Caco-2 (cell line): ENCODE measurements at regions not wholly inside any gene's neighbourhood (a gene's known extent, or its start where the extent isn't known, plus 50 kb on each side); places are given as distances from the start of the nearest gene placed in this dataset.

Experiments used
- BruUV-seq: library from RNA; stranded (reverse); fragments of 400-500 nt; replicated peaks from 2 replicates; lab custom pipeline; 2021; lab: Mats Ljungman, UMichigan
- CTCF ChIA-PET: fragments of 300-600 bp; sonication (Branson Sonifier 250); formaldehyde crosslinking; loops from one replicate; lab custom pipeline; 2022; ENCODE audit warnings: antibody characterized with exemption; lab: Charles Lee
- POLR2A ChIA-PET: fragments of 300-600 bp; sonication (Branson Sonifier 250); formaldehyde crosslinking; loops from one replicate; lab custom pipeline; 2022; ENCODE audit warnings: antibody characterized with exemption; lab: Charles Lee
- DNase-seq, 2 experiments: peaks; one replicate each; pipeline versions ENCODE4 v3.0.0 to v3.0.0-alpha.2; 2020 to 2022
- H3K27me3 ChIP-seq: replicated peaks from 2 replicates; pipeline ENCODE4 v1.6.0; 2011; ENCODE audit warnings: low read length; ENCODE audit not compliant: control insufficient read depth, insufficient read depth
- H3K36me3 ChIP-seq: 2 replicates; pipeline ENCODE4 v1.5.1; 2011; ENCODE audit warnings: low read length; ENCODE audit not compliant: control insufficient read depth, insufficient read depth
- H3K4me1 ChIP-seq: fragments of 250-450 bp; sonication (Bioruptor Pico); 2 replicates; pipeline ENCODE4 v1.5.1; 2020; ENCODE audit warnings: mild to moderate bottlenecking
- H3K4me3 ChIP-seq: 2 replicates; pipeline ENCODE4 v1.5.1; 2011; ENCODE audit warnings: low read depth, mild to moderate bottlenecking, control low read depth, low read length
- H3K9me3 ChIP-seq: fragments of 250-450 bp; sonication (Bioruptor Pico); 2 replicates; pipeline ENCODE4 v1.5.1; 2020; ENCODE audit warnings: mild to moderate bottlenecking, moderate library complexity
- H3K27ac Mint-ChIP-seq: one replicate; pipeline ENCODE4 v1.8.0; 2022; ENCODE audit warnings: mixed read lengths; ENCODE audit not compliant: unreplicated experiment
- H3K27me3 Mint-ChIP-seq: one replicate; pipeline ENCODE4 v1.8.0; 2022; ENCODE audit warnings: mixed read lengths; ENCODE audit not compliant: insufficient read depth, unreplicated experiment
- H3K36me3 Mint-ChIP-seq: one replicate; pipeline ENCODE4 v1.8.0; 2022; ENCODE audit warnings: mild to moderate bottlenecking, mixed read lengths; ENCODE audit not compliant: insufficient read depth, unreplicated experiment
- H3K4me1 Mint-ChIP-seq: one replicate; pipeline ENCODE4 v1.8.0; 2022; ENCODE audit warnings: low read depth, mixed read lengths; ENCODE audit not compliant: unreplicated experiment
- H3K4me3 Mint-ChIP-seq: one replicate; pipeline ENCODE4 v1.8.0; 2022; ENCODE audit warnings: mild to moderate bottlenecking, moderate library complexity, mixed read lengths; ENCODE audit not compliant: unreplicated experiment
- H3K9me3 Mint-ChIP-seq: one replicate; pipeline ENCODE4 v1.8.0; 2022; ENCODE audit warnings: mixed read lengths; ENCODE audit not compliant: unreplicated experiment
- CTCF ChIP-seq, 2 experiments: fragments of 200-600 bp in 1 of 2; IDR thresholded peaks; 1 replicate in 1 of 2; 2 replicates in 1 of 2; pipeline versions ENCODE4 v1.5.1 to v1.8.0; 2011 to 2022; ENCODE audit warnings: antibody characterized with exemption in 1 of 2, control low read depth in 1 of 2, inconsistent platforms in 1 of 2, low read depth in 1 of 2, low read length in 1 of 2, mild to moderate bottlenecking in 1 of 2, moderate library complexity in 1 of 2; ENCODE audit not compliant: insufficient read depth in 1 of 2, severe bottlenecking in 1 of 2, unreplicated experiment in 1 of 2
- intact Hi-C: fragments of 100-400 bp; cut with micrococcal nuclease; formaldehyde crosslinking; loops from one replicate; pipeline ENCODE4 v1.10.0; 2022; ENCODE audit not compliant: unreplicated experiment

- H3K4me3 Mint-ChIP-seq = no peak overlapping the region
- Histone ChIP-seq H3K36me3 (no peaks in the 10 kb centered on the region), H3K27me3 (no peaks in the 10 kb centered on the region), H3K4me1 (no peaks in the 10 kb centered on the region), H3K9me3 (no peaks in the 10 kb centered on the region), H3K4me3 (no peak overlapping the region)
- ChIA-PET CTCF (no interaction called here), POLR2A (no interaction called here)
- no peaks in the 10 kb centered on the region for H3K9me3 Mint-ChIP-seq
- H3K27me3 Mint-ChIP-seq = peaks cover 17% of the 10 kb centered on the region
- H3K4me1 Mint-ChIP-seq = no peaks in the 10 kb centered on the region
- TF ChIP-seq CTCF (IDR thresholded peaks at IDR 0.05; ENCODE audit: insufficient read depth in 1 of 2, low read depth in 1 of 2, low read length in 1 of 2, severe bottlenecking in 1 of 2, unreplicated experiment in 1 of 2) = no peak
- intact Hi-C loops = no loop called here
- no peaks in the 10 kb centered on the region for H3K36me3 Mint-ChIP-seq
- no TSS peak for BruUV-seq
- DNase-seq = no peak
- H3K27ac Mint-ChIP-seq = no peak overlapping the region
Measured at GRCh38 chr2:875687-876615, 74.7 kb upstream of the SNTG2 start.

DNA sequence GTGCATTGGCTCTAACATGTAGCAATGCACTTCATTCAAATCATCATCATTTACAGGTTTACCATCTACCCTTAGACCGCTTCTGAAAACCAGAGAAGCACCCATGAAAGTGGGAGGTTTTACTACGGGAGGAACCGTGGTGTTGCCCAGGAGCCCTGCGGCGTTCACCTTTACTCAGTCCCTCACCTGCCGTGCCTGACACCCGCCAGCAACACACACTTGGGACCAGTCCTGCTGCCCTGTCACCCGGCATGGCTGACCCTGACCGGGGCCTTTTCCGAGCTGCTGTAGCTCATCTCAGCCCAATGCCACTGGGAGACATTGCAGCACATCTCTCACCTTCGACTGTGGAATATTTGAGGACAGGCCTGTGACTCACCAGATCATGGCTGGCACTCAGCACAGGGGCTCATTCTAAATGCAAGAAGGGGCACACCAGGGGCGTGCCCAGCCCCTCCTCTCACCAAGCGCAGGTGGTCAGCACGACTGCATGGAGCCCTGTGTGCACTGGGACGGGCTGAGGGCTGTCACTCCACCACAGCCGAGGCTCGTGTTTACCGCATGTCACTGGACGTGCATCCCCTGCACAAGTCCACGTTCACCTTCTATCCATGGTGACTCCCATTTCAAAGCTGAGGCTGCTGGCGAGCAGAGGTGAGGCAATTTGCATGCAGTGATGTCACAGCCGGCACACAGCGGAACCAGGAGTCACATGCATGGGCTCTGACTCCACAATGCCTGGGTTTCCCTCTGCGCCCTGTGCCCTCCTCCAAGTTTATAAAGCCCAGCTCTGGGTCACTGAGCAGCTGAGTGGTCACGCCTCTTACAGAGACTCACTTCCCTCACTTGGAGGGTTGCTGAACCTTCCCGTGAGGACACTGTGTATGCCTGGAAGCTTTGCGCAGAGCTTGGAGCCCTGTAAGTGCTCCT lies 76.7 kb upstream of the SNTG2 start:
- H3K36me3 ChIP-seq = no peaks in the 10 kb centered on the region
- Mint-ChIP-seq H3K4me3 (no peak overlapping the region), H3K4me1 (no peaks in the 10 kb centered on the region), H3K36me3 (no peaks in the 10 kb centered on the region), H3K27me3 (peaks cover 21% of the 10 kb centered on the region), H3K9me3 (no peaks in the 10 kb centered on the region), H3K27ac (no peak overlapping the region)
- no peaks in the 10 kb centered on the region for H3K27me3 ChIP-seq
- no peak for TF ChIP-seq CTCF (IDR thresholded peaks at IDR 0.05; ENCODE audit: insufficient read depth in 1 of 2, low read depth in 1 of 2, low read length in 1 of 2, severe bottlenecking in 1 of 2, unreplicated experiment in 1 of 2)
- no peaks in the 10 kb centered on the region for H3K4me1 ChIP-seq
- BruUV-seq = no TSS peak
- H3K4me3 ChIP-seq = no peak overlapping the region
- no peaks in the 10 kb centered on the region for H3K9me3 ChIP-seq
- no peak for DNase-seq
- POLR2A ChIA-PET = no interaction called here
- CTCF ChIA-PET = no interaction called here
- intact Hi-C loops = no loop called here

- H3K4me3 Mint-ChIP-seq = no peak overlapping the region
- no peaks in the 10 kb centered on the region for H3K9me3 Mint-ChIP-seq
- peaks cover 15% of the 10 kb centered on the region for H3K27me3 Mint-ChIP-seq
- no peak overlapping the region for H3K4me3 ChIP-seq
- H3K36me3 ChIP-seq = no peaks in the 10 kb centered on the region
- no peak overlapping the region for H3K27ac Mint-ChIP-seq
- H3K4me1 Mint-ChIP-seq = no peaks in the 10 kb centered on the region
- TF ChIP-seq CTCF (IDR thresholded peaks at IDR 0.05; ENCODE audit: insufficient read depth in 1 of 2, low read depth in 1 of 2, low read length in 1 of 2, severe bottlenecking in 1 of 2, unreplicated experiment in 1 of 2) = no peak
- H3K36me3 Mint-ChIP-seq = no peaks in the 10 kb centered on the region
- intact Hi-C loops = no loop called here
- ChIA-PET CTCF (no interaction called here), POLR2A (no interaction called here)
- H3K9me3 ChIP-seq = no peaks in the 10 kb centered on the region
- BruUV-seq = no TSS peak
- no peak for DNase-seq
- no peaks in the 10 kb centered on the region for H3K4me1 ChIP-seq
- H3K27me3 ChIP-seq = no peaks in the 10 kb centered on the region
Measured at GRCh38 chr2:873027-873426, 77.6 kb upstream of the SNTG2 start.
